Peyer's patch (tissue), 4 donors: ENCODE measurements at regions not wholly inside any gene's neighbourhood (a gene's known extent, or its start where the extent isn't known, plus 50 kb on each side); places are given as distances from the start of the nearest gene placed in this dataset.

Source experiments
- POLR2A ChIP-seq, 2 donors: fragments of 450-650 bp; IDR thresholded peaks; one replicate each; pipeline ENCODE4 v1.5.1; 2017; ENCODE audit warnings: antibody characterized with exemption in 2 of 2, mild to moderate bottlenecking in 2 of 2, moderate library complexity in 2 of 2
- TF ChIP-seq, protein P1 (sequence below), 6 experiments: fragments of 450-650 bp in 4 of 6; fragments of 200-600 bp in 2 of 6; sonication (generic) in 1 of 6; IDR thresholded peaks; one replicate each; pipeline ENCODE4 v1.5.1; 2017 to 2019; ENCODE audit warnings: antibody characterized with exemption in 6 of 6, mild to moderate bottlenecking in 3 of 6, moderate library complexity in 1 of 6

DNA sequence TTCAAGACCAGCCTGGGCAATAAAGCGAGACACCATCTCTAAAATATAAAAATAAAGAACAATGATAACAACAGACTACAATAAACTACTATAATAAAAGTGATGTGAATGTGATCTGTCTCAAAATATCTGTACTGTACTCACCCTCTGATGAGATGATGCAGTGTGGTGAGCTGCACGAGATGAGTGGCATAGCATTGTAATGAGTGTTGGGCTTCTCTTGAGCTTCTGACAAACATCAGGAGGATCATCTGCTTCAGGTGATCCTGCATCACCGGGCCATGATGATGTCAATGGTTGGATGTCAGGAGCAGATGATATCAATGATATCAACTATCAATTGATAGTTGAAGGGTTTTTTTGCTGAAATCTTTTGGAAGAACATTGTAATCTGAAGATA, 52.4 kb upstream of the INCENP start:
- TF ChIP-seq, protein P1, sequence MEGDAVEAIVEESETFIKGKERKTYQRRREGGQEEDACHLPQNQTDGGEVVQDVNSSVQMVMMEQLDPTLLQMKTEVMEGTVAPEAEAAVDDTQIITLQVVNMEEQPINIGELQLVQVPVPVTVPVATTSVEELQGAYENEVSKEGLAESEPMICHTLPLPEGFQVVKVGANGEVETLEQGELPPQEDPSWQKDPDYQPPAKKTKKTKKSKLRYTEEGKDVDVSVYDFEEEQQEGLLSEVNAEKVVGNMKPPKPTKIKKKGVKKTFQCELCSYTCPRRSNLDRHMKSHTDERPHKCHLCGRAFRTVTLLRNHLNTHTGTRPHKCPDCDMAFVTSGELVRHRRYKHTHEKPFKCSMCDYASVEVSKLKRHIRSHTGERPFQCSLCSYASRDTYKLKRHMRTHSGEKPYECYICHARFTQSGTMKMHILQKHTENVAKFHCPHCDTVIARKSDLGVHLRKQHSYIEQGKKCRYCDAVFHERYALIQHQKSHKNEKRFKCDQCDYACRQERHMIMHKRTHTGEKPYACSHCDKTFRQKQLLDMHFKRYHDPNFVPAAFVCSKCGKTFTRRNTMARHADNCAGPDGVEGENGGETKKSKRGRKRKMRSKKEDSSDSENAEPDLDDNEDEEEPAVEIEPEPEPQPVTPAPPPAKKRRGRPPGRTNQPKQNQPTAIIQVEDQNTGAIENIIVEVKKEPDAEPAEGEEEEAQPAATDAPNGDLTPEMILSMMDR (IDR thresholded peaks at IDR 0.05) = no peak
- no peak for TF ChIP-seq POLR2A (IDR thresholded peaks at IDR 0.05)
